HEK293 (cell line): ENCODE measurements at regions not wholly inside any gene's neighbourhood (a gene's known extent, or its start where the extent isn't known, plus 50 kb on each side); places are given as distances from the start of the nearest gene placed in this dataset.

Source experiments
- CTCF ChIA-PET: fragments of 350-600 bp; formaldehyde crosslinking; extraction: SDS; loops from one replicate; lab custom pipeline; 2021; ENCODE audit warnings: antibody characterized with exemption; lab: Yijun Ruan, JAX
- POLR2A ChIA-PET: fragments of 300-600 bp; formaldehyde crosslinking; extraction: SDS; loops from one replicate; lab custom pipeline; 2020; ENCODE audit warnings: antibody characterized with exemption, inconsistent platforms; lab: Yijun Ruan, JAX
- H3K27ac ChIP-seq: fragments of 200-500 bp; sonication (Bioruptor generic); 2 replicates; pipeline ENCODE4 v1.5.1; 2014; ENCODE audit warnings: low read depth, low read length, control low read depth, inconsistent platforms; ENCODE audit errors: extremely low read depth
- H3K36me3 ChIP-seq, 2 experiments: fragments of 200-500 bp in 1 of 2; sonication (Bioruptor generic) in 1 of 2; 1 replicate in 1 of 2; 2 replicates in 1 of 2; pipeline ENCODE4 v1.5.1; 2014 to 2017; ENCODE audit warnings: inconsistent platforms in 2 of 2, low read length in 2 of 2; ENCODE audit not compliant: control insufficient read depth in 2 of 2, insufficient read depth in 1 of 2
- H3K4me1 ChIP-seq: fragments of 200-500 bp; sonication (Bioruptor generic); 2 replicates; pipeline ENCODE4 v1.5.1; 2014; ENCODE audit warnings: mild to moderate bottlenecking, low read length, inconsistent platforms; ENCODE audit not compliant: control insufficient read depth, insufficient read depth
- H3K4me3 ChIP-seq: 2 replicates; pipeline ENCODE4 v1.5.1; 2011; ENCODE audit warnings: low read depth, mild to moderate bottlenecking, control low read depth, low read length, moderate library complexity
- H3K9me3 ChIP-seq: fragments of 200-500 bp; sonication (Bioruptor generic); 2 replicates; pipeline ENCODE4 v1.5.1; 2014; ENCODE audit warnings: low read depth, low read length, inconsistent platforms; ENCODE audit not compliant: control insufficient read depth, insufficient read depth
- HOXC10 ChIP-seq: sonication (generic); formaldehyde crosslinking; IDR thresholded peaks from 2 replicates; pipeline ENCODE4 v1.8.1; 2023; ENCODE audit warnings: mild to moderate bottlenecking, missing genetic modification reagents
- KLF10 ChIP-seq: fragments of 450-650 bp; IDR thresholded peaks from 2 replicates; pipeline ENCODE4 v1.5.1; 2018; ENCODE audit warnings: missing biosample characterization, mild to moderate bottlenecking, missing genetic modification characterization
- KLF16 ChIP-seq: fragments of 450-650 bp; formaldehyde crosslinking; IDR thresholded peaks from 2 replicates; pipeline ENCODE4 v1.5.1; 2017; ENCODE audit warnings: missing biosample characterization, missing genetic modification characterization
- SALL2 ChIP-seq: fragments of 450-650 bp; formaldehyde crosslinking; IDR thresholded peaks from 2 replicates; pipeline ENCODE4 v1.5.0; 2017; ENCODE audit warnings: missing biosample characterization, mild to moderate bottlenecking, missing genetic modification characterization, borderline replicate concordance
- SP3 ChIP-seq: fragments of 450-650 bp; formaldehyde crosslinking; IDR thresholded peaks from 2 replicates; pipeline ENCODE4 v1.5.1; 2016; ENCODE audit warnings: missing biosample characterization, missing genetic modification characterization
- YY1 ChIP-seq: fragments of 450-650 bp; formaldehyde crosslinking; IDR thresholded peaks from 2 replicates; pipeline ENCODE4 v1.5.1; 2018; ENCODE audit warnings: missing biosample characterization, missing genetic modification characterization
- ZBTB1 ChIP-seq: fragments of 450-650 bp; formaldehyde crosslinking; IDR thresholded peaks from 2 replicates; pipeline ENCODE4 v1.5.1; 2016; ENCODE audit warnings: missing biosample characterization, missing genetic modification characterization
- ZBTB11 ChIP-seq: fragments of 450-650 bp; formaldehyde crosslinking; conservative IDR thresholded peaks from 2 replicates; pipeline ENCODE4 v1.5.1; 2016; ENCODE audit warnings: low read depth, missing biosample characterization, missing genetic modification characterization
- ZNF211 ChIP-seq: fragments of 450-650 bp; formaldehyde crosslinking; IDR thresholded peaks from 2 replicates; pipeline ENCODE4 v1.5.1; 2016; ENCODE audit warnings: low read depth, missing biosample characterization, missing genetic modification characterization
- ZNF311 ChIP-seq: fragments of 450-650 bp; formaldehyde crosslinking; IDR thresholded peaks from 2 replicates; pipeline ENCODE4 v1.5.1; 2017; ENCODE audit warnings: missing biosample characterization, missing genetic modification characterization, borderline replicate concordance
- ZNF354C ChIP-seq: fragments of 450-650 bp; formaldehyde crosslinking; IDR thresholded peaks from 2 replicates; pipeline ENCODE4 v1.5.1; 2016; ENCODE audit warnings: missing biosample characterization, missing genetic modification characterization, low read depth, borderline replicate concordance
- ZNF433 ChIP-seq: fragments of 450-650 bp; formaldehyde crosslinking; IDR thresholded peaks from 2 replicates; pipeline ENCODE4 v1.5.1; 2016; ENCODE audit warnings: missing biosample characterization, missing genetic modification characterization, low read depth
- ZNF514 ChIP-seq: fragments of 450-650 bp; formaldehyde crosslinking; IDR thresholded peaks from 2 replicates; pipeline ENCODE4 v1.5.1; 2016; ENCODE audit warnings: missing biosample characterization, missing genetic modification characterization
- ZNF521 ChIP-seq: fragments of 450-650 bp; formaldehyde crosslinking; IDR thresholded peaks from 2 replicates; pipeline ENCODE4 v1.5.1; 2017; ENCODE audit warnings: missing biosample characterization, mild to moderate bottlenecking, missing genetic modification characterization
- ZNF529 ChIP-seq: fragments of 450-650 bp; formaldehyde crosslinking; IDR thresholded peaks from 2 replicates; pipeline ENCODE4 v1.5.1; 2017; ENCODE audit warnings: missing genetic modification characterization, missing biosample characterization; ENCODE audit not compliant: insufficient replicate concordance
- ZNF530 ChIP-seq: fragments of 450-650 bp; formaldehyde crosslinking; IDR thresholded peaks from 2 replicates; pipeline ENCODE4 v1.5.1; 2016; ENCODE audit warnings: low read depth, missing biosample characterization, missing genetic modification characterization
- ZNF585B ChIP-seq: fragments of 450-650 bp; formaldehyde crosslinking; IDR thresholded peaks from 2 replicates; pipeline ENCODE4 v1.5.1; 2016; ENCODE audit warnings: missing biosample characterization, missing genetic modification characterization
- ZNF837 ChIP-seq: fragments of 450-650 bp; formaldehyde crosslinking; IDR thresholded peaks from 2 replicates; pipeline ENCODE4 v1.5.1; 2016; ENCODE audit warnings: missing biosample characterization, missing genetic modification characterization
- TF ChIP-seq, protein P1 (sequence below): fragments of 450-650 bp; formaldehyde crosslinking; IDR thresholded peaks from 2 replicates; pipeline ENCODE4 v1.5.1; 2016; ENCODE audit warnings: missing biosample characterization, missing genetic modification characterization
- TF ChIP-seq, protein P2 (sequence below): IDR thresholded peaks from 2 replicates; pipeline ENCODE4 v1.6.1; 2011; ENCODE audit warnings: mild to moderate bottlenecking, low read depth, low read length, borderline replicate concordance

- H3K4me3 ChIP-seq: no peak overlapping the region
- H3K36me3 ChIP-seq: no peaks in the 10 kb centered on the region
- H3K9me3 ChIP-seq: no peaks in the 10 kb centered on the region
- H3K27ac ChIP-seq: no peak overlapping the region
- TF ChIP-seq ZBTB11 (tag by site-specific recombination) (no peak), ZBTB1 (tag by site-specific recombination) (no peak), ZNF585B (tag by site-specific recombination) (no peak), ZNF521 (tag by site-specific recombination) (no peak), SALL2 (tag by site-specific recombination) (no peak), SP3 (tag by site-specific recombination) (no peak), ZNF211 (no peak), ZNF433 (no peak), KLF16 (tag by site-specific recombination) (no peak), KLF10 (tag by site-specific recombination) (no peak), ZNF311 (no peak), YY1 (tag by site-specific recombination) (no peak), ZNF837 (no peak)
- TF ChIP-seq, protein P1, sequence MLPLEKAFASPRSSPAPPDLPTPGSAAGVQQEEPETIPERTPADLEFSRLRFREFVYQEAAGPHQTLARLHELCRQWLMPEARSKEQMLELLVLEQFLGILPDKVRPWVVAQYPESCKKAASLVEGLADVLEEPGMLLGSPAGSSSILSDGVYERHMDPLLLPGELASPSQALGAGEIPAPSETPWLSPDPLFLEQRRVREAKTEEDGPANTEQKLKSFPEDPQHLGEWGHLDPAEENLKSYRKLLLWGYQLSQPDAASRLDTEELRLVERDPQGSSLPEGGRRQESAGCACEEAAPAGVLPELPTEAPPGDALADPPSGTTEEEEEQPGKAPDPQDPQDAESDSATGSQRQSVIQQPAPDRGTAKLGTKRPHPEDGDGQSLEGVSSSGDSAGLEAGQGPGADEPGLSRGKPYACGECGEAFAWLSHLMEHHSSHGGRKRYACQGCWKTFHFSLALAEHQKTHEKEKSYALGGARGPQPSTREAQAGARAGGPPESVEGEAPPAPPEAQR (tag by site-specific recombination): no peak
- CTCF ChIA-PET: interaction anchor here (0.6 kb wide), 1 partner anchor 16 kb away, joined by 3 read pairs; no protein-coding TSS in a partner anchor
- POLR2A ChIA-PET: no interaction called here
- no peaks in the 10 kb centered on the region for H3K4me1 ChIP-seq
Observed at GRCh38 chr6:55011034-55011433, 163.3 kb upstream of the HCRTR2 start.

DNA sequence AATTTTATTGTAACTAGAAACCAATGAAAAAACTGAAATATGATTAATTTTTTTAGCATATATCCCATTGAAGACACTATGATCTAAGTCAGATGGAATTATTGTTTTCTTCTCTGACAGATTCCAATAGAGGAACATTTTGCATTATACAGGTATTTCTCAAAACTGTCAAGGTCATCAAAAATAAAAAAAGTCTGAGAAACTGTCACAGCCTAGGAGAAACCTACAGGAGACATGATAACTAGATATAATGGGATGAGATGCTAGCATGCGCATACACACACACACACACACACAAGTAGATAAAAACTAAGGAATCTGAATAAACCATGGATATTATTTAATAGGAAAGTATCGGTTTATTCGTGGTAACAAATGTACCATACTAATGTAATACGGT lies 161.9 kb upstream of the HCRTR2 start:
- ChIA-PET CTCF (interaction anchor here (0.5 to 0.7 kb wide), 2 partner anchors 10 to 235 kb away, joined by 3 to 4 read pairs; no protein-coding TSS in a partner anchor), POLR2A (no interaction called here)
- no peaks in the 10 kb centered on the region for H3K4me1 ChIP-seq
- H3K9me3 ChIP-seq: no peaks in the 10 kb centered on the region
- no peak overlapping the region for H3K27ac ChIP-seq
- H3K36me3 ChIP-seq: no peaks in the 10 kb centered on the region
- TF ChIP-seq ZNF529 (tag by site-specific recombination) (no peak), ZNF514 (tag by site-specific recombination) (no peak), ZNF354C (tag by site-specific recombination) (no peak), ZNF530 (tag by site-specific recombination) (no peak), HOXC10 (CRISPR knock-in tag) (no peak)
- TF ChIP-seq, protein P2, sequence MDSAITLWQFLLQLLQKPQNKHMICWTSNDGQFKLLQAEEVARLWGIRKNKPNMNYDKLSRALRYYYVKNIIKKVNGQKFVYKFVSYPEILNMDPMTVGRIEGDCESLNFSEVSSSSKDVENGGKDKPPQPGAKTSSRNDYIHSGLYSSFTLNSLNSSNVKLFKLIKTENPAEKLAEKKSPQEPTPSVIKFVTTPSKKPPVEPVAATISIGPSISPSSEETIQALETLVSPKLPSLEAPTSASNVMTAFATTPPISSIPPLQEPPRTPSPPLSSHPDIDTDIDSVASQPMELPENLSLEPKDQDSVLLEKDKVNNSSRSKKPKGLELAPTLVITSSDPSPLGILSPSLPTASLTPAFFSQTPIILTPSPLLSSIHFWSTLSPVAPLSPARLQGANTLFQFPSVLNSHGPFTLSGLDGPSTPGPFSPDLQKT: no peak
- H3K4me3 ChIP-seq: no peak overlapping the region
